ENCODE measurements at regions not wholly inside any gene's neighbourhood (a gene's known extent, or its start where the extent isn't known, plus 50 kb on each side); places are given as distances from the start of the nearest gene placed in this dataset.
A peak's percentile ranks its signal among the peaks of the same experiment; 100 is the strongest.

DNA sequence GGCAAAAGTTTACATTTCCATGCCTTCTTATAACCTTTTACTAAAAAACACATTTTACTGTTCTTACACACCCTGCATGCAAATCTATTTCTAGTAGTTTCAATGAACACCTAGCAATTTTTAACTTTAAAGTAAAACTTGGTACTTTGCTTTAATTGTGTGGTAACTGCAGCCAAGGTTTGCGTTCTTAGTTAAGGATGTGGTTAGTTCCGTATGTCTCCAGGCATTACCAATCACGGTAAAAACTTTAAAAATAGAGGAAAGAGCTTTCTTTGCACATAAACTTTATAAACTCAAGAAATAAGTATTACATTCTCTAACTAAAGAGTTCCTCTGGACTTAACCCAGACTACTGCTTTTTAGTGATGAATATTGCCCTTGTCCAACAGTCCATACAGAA is 795.2 kb downstream of the SLC16A7 start:
- TF ChIP-seq, protein P1, sequence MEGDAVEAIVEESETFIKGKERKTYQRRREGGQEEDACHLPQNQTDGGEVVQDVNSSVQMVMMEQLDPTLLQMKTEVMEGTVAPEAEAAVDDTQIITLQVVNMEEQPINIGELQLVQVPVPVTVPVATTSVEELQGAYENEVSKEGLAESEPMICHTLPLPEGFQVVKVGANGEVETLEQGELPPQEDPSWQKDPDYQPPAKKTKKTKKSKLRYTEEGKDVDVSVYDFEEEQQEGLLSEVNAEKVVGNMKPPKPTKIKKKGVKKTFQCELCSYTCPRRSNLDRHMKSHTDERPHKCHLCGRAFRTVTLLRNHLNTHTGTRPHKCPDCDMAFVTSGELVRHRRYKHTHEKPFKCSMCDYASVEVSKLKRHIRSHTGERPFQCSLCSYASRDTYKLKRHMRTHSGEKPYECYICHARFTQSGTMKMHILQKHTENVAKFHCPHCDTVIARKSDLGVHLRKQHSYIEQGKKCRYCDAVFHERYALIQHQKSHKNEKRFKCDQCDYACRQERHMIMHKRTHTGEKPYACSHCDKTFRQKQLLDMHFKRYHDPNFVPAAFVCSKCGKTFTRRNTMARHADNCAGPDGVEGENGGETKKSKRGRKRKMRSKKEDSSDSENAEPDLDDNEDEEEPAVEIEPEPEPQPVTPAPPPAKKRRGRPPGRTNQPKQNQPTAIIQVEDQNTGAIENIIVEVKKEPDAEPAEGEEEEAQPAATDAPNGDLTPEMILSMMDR (IDR thresholded peaks at IDR 0.05; ENCODE audit: low read depth, low read length, missing control alignments) = no peak
- no peak overlapping the region for H3K4me3 ChIP-seq (replicated peaks; ENCODE audit: low read depth, low read length)
- peak; percentile 11 for DNase-seq (ENCODE audit: extremely low read depth, low read depth)

DNA sequence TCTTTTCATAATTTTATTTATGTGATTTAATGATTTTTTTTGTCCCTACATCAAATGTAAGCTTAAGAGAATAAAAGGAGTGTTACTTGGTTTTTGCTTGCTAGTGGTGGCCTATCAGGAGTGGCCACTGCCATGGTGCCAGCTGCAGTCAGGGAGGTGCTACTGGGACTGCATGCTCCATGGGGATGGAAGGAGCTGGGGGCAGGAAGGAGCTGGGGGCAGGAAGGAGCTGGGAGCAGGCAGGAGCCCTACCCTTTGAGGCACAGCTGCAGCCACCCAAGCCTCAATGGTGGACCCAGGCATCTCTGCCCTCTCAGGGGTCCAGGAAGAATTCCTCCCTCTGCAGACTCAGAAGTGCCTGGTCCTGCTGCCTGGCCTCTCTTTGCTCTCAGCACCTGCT is 796.0 kb downstream of the SLC16A7 start:
- TF ChIP-seq, protein P1 (IDR thresholded peaks at IDR 0.05; ENCODE audit: low read depth, low read length, missing control alignments) = no peak
- DNase-seq (ENCODE audit: extremely low read depth, low read depth) = no peak
- H3K4me3 ChIP-seq (replicated peaks; ENCODE audit: low read depth, low read length) = no peak overlapping the region

DNA sequence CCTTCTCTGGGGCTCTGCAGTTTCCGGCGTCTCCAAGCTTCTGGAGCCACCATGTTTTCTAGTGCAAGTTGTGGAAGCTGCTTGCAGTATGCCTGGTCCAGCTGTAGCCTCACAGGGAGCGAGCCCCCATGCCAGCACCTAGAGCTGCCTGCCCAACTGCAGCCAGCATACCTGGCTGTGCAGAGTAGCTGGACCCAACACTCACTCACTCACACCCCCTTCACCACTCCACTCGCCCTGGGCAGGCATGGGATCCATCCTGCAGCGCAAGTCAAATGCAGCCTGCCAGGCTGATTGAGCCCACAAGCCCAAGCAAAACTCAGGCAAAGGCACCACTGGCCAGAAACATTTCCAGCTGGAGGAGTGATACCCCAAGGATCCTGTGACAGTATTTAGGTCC is 797.3 kb downstream of the SLC16A7 start:
- TF ChIP-seq, protein P1 (IDR thresholded peaks at IDR 0.05; ENCODE audit: low read depth, low read length, missing control alignments) = no peak
- DNase-seq (ENCODE audit: extremely low read depth, low read depth) = no peak
- no peak overlapping the region for H3K4me3 ChIP-seq (replicated peaks; ENCODE audit: low read depth, low read length)

DNA sequence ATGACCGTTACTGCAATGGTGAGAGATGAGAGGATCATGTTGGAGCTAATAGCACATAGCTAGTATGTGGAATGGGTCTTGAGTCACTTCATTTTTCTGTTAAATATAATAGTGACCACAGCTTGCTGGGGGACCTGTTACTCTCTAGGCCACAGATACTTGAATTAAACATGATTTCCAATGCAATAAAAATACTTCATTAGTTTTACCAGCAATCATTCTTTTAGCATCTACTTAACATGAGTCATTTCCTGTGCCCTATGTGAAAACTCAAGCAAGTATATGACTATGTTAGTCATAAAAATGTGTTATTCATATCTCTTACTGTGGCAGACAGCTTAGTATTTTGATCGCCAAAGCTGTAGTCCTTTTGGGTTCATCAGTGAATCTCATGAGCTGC is 798.8 kb downstream of the SLC16A7 start:
- TF ChIP-seq, protein P1 (IDR thresholded peaks at IDR 0.05; ENCODE audit: low read depth, low read length, missing control alignments) = no peak
- peak; percentile 46 for DNase-seq (ENCODE audit: extremely low read depth, low read depth)
- no peak overlapping the region for H3K4me3 ChIP-seq (replicated peaks; ENCODE audit: low read depth, low read length)

DNA sequence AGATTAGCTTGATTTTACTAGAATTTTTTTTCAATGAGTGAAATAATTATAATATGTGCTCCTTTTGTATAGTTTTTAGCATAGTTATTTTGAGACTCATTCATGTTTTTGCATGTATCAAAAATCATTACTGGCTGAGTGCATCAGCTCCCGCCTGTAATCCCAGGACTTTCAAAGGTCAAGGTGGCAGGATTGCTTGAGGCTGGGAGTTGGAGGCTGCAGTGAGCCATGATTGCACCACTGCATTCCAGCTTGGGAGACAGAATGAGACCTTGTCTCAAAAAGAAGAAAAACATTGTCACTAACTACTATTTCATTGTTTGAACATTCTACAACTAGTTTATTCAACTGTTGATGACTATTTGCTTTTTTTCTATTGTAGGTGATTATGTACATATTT is 802.7 kb downstream of the SLC16A7 start:
- no peak overlapping the region for H3K4me3 ChIP-seq (replicated peaks; ENCODE audit: low read depth, low read length)
- TF ChIP-seq, protein P1 (IDR thresholded peaks at IDR 0.05; ENCODE audit: low read depth, low read length, missing control alignments) = no peak
- no peak for DNase-seq (ENCODE audit: extremely low read depth, low read depth)

DNA sequence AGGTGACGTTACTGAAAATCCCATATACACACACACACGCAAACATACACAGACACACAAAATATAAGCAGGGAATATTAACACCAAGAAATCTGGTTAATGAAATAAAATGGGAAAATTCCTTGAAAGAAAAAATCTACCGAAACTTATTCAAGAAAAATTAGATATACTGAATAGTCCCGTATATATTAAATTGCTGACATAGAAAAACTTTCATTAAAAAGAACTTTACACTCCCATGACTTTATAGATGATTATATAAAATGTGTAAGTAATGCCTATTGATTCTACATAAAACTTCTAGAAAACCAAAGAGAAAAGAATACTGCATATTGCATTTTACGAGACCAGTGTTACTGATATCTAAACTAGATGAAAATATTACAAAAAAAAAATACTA is 803.2 kb downstream of the SLC16A7 start:
- H3K4me3 ChIP-seq (replicated peaks; ENCODE audit: low read depth, low read length) = no peak overlapping the region
- DNase-seq (ENCODE audit: extremely low read depth, low read depth) = no peak
- TF ChIP-seq, protein P1 (IDR thresholded peaks at IDR 0.05; ENCODE audit: low read depth, low read length, missing control alignments) = no peak

DNA sequence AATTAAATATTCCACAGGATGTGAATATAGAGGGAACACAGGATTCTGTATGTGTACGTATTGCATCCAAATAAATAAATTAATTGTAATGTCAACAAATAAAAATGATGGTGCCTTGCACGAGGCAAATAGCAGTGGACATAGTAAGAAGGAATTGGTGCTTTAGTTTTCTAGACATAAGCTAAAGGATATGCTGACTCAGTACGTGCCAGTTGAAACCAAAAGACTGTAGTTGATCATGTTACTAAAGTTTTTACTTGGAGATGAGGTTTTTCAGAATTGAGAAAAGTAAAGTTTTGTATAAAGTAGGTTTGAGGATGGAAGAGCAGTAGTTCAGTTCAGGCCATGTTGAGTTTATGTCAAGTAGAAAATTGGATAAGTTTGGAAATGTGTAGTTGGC is 807.2 kb downstream of the SLC16A7 start:
- TF ChIP-seq, protein P1 (IDR thresholded peaks at IDR 0.05; ENCODE audit: low read depth, low read length, missing control alignments) = no peak
- no peak overlapping the region for H3K4me3 ChIP-seq (replicated peaks; ENCODE audit: low read depth, low read length)
- DNase-seq (ENCODE audit: extremely low read depth, low read depth) = no peak

Data from HFF-Myc (cell line).